Thyroid gland (tissue), 4 donors: ENCODE measurements at regions not wholly inside any gene's neighbourhood (a gene's known extent, or its start where the extent isn't known, plus 50 kb on each side); places are given as distances from the start of the nearest gene placed in this dataset.
A peak's percentile ranks its signal among the peaks of the same experiment; 100 is the strongest.
"Not testable (repeated sequence)": the region's sequence is repeated elsewhere in the genome, so short reads cannot be mapped to it uniquely, and the experiment has no call there.

Experiments used
- DNase-seq, 2 donors: peaks; one replicate each; pipeline ENCODE4 v3.0.0-alpha.2; 2019
- H3K27ac ChIP-seq, 3 donors: fragments of 200-600 bp; sonication (generic); 1 replicate in 2 of 3; 2 replicates in 1 of 3; pipeline ENCODE4 v1.5.1; 2016 to 2019; ENCODE audit warnings: mild to moderate bottlenecking in 1 of 3, moderate library complexity in 1 of 3
- H3K27me3 ChIP-seq: fragments of 200-600 bp; sonication (generic); one replicate; pipeline ENCODE4 v1.5.1; 2019
- H3K36me3 ChIP-seq, 2 donors: fragments of 200-600 bp; sonication (generic); one replicate each; pipeline ENCODE4 v1.5.1; 2016 to 2019
- H3K4me1 ChIP-seq, 2 donors: fragments of 200-600 bp; sonication (generic); one replicate each; pipeline ENCODE4 v1.5.1; 2017 to 2019
- H3K4me3 ChIP-seq, 3 donors: fragments of 200-600 bp; sonication (generic); replicated peaks in 1 of 3; 1 replicate in 2 of 3; 2 replicates in 1 of 3; pipeline ENCODE4 v1.5.1; 2016; ENCODE audit warnings: mild to moderate bottlenecking in 1 of 3
- H3K9me3 ChIP-seq: fragments of 200-600 bp; sonication (generic); one replicate; pipeline ENCODE4 v1.5.1; 2017
- POLR2A ChIP-seq, 2 donors: fragments of 450-650 bp; IDR thresholded peaks; one replicate each; pipeline ENCODE4 v1.6.1; 2017; ENCODE audit warnings: antibody characterized with exemption in 2 of 2, mild to moderate bottlenecking in 2 of 2, moderate library complexity in 1 of 2
- WGBS, 2 donors: methylation state at CpG; one replicate each; pipeline ENCODE4 v1.1.5; 2017; 5-methylcytosine and 5-hydroxymethylcytosine counted together
- intact Hi-C: fragments of 100-400 bp; cut with DNase I; formaldehyde crosslinking; loops from one replicate; pipeline ENCODE4 v1.15.1; 2023
- TF ChIP-seq, protein P1 (sequence below), 6 experiments: fragments of 200-600 bp in 3 of 6; fragments of 450-650 bp in 3 of 6; sonication (generic) in 3 of 6; IDR thresholded peaks; one replicate each; pipeline ENCODE4 v1.5.1; 2016 to 2019; ENCODE audit warnings: antibody characterized with exemption in 6 of 6, mild to moderate bottlenecking in 2 of 6, inconsistent platforms in 1 of 6, moderate library complexity in 1 of 6

GRCh38 chr17:31733326-31733725 lies 125.7 kb downstream of the COPRS start:
- Histone ChIP-seq H3K27ac (no peak overlapping the region), H3K4me1 (no peaks in the 10 kb centered on the region), H3K36me3 (no peaks in the 10 kb centered on the region), H3K4me3 (no peak overlapping the region), H3K27me3 (no peaks in the 10 kb centered on the region), H3K9me3 (no peaks in the 10 kb centered on the region)
- TF ChIP-seq, protein P1, sequence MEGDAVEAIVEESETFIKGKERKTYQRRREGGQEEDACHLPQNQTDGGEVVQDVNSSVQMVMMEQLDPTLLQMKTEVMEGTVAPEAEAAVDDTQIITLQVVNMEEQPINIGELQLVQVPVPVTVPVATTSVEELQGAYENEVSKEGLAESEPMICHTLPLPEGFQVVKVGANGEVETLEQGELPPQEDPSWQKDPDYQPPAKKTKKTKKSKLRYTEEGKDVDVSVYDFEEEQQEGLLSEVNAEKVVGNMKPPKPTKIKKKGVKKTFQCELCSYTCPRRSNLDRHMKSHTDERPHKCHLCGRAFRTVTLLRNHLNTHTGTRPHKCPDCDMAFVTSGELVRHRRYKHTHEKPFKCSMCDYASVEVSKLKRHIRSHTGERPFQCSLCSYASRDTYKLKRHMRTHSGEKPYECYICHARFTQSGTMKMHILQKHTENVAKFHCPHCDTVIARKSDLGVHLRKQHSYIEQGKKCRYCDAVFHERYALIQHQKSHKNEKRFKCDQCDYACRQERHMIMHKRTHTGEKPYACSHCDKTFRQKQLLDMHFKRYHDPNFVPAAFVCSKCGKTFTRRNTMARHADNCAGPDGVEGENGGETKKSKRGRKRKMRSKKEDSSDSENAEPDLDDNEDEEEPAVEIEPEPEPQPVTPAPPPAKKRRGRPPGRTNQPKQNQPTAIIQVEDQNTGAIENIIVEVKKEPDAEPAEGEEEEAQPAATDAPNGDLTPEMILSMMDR (IDR thresholded peaks at IDR 0.05) = peak in 1 of 6 experiments; percentile 6
- no peak for TF ChIP-seq POLR2A (IDR thresholded peaks at IDR 0.05)
- peak; percentile 6 to 9 for DNase-seq
- intact Hi-C loops = no loop called here
- 75 to 81% methylated on average over 7 of the region's 7 CpGs for WGBS, 2 donors

DNA sequence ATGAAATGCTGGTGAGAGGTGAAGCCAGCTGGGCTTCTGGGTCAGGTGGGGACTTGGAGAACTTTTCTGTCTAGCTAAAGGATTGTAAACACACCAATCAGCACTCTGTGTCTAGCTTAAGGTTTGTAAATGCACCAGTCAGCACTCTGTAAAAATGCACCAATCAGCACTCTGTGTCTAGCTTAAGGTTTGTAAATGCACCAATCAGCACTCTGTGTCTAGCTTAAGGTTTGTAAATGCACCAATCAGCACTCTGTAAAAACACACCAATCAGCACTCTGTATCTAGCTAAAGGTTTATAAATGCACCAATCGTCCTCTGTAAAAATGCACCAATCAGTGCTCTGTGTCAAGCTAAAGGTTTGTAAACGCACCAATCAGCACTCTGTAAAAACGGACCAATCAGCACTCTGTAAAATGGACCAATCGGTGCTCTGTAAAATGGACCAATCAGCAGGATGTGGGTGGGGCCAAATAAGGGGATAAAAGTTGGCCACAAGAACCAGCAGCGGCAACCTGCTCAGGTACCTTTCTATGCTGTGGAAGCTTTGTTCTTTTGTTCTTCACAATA lies 127.4 kb downstream of the COPRS start:
- H3K9me3 ChIP-seq, H3K36me3 ChIP-seq, DNase-seq, H3K27me3 ChIP-seq, H3K4me1 ChIP-seq, H3K4me3 ChIP-seq, H3K27ac ChIP-seq, intact Hi-C loops: not testable (repeated sequence)
- 94 to 98% methylated on average over 5 of the region's 5 CpGs for WGBS, 2 donors

GRCh38 chr17:31731118-31731517 lies 127.9 kb downstream of the COPRS start:
- DNase-seq = no peak
- intact Hi-C loops = no loop called here
- no peak overlapping the region for H3K4me3 ChIP-seq
- 57 to 97% methylated on average over 1 to 3 of the region's 3 CpGs for WGBS, 2 donors
- H3K36me3 ChIP-seq = no peaks in the 10 kb centered on the region
- no peaks in the 10 kb centered on the region for H3K4me1 ChIP-seq
- no peaks in the 10 kb centered on the region for H3K9me3 ChIP-seq
- H3K27ac ChIP-seq = no peak overlapping the region
- no peak for TF ChIP-seq POLR2A (IDR thresholded peaks at IDR 0.05)
- TF ChIP-seq, protein P1 (IDR thresholded peaks at IDR 0.05) = no peak
- H3K27me3 ChIP-seq = no peaks in the 10 kb centered on the region

DNA sequence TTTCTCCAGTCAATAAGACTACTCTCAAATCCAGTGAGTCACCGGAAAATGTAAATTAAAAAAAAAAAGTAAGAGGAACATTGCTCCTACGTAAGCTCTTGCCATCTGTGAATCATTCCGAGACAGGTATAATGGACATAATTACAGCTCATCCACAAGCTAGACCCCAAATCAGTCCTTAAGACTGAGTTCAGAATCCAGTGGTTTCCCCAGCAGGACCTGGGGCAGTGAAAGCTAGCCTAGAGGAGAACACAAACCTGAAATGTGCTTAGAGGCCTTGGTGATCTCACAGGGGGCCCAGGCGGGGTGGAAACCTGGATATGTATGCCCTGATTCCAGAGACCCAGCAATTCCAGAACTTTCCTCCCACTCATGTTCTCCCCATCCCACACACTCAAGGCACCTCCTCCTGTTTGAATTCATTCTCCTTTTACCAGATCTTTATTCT lies 132.0 kb downstream of the COPRS start:
- Histone ChIP-seq H3K9me3 (no peaks in the 10 kb centered on the region), H3K36me3 (no peaks in the 10 kb centered on the region), H3K27me3 (no peaks in the 10 kb centered on the region), H3K4me3 (no peak overlapping the region), H3K4me1 (peaks cover 0 to 6% of the 10 kb centered on the region in 2 donors), H3K27ac (no peak overlapping the region)
- intact Hi-C loops = no loop called here
- TF ChIP-seq POLR2A (IDR thresholded peaks at IDR 0.05) = no peak
- TF ChIP-seq, protein P1 (IDR thresholded peaks at IDR 0.05) = no peak
- DNase-seq = no peak
- WGBS, 2 donors = 93 to 94% methylated on average over 4 of the region's 4 CpGs

GRCh38 chr17:31724619-31725018 lies 134.4 kb downstream of the COPRS start:
- intact Hi-C loops = no loop called here
- 86 to 92% methylated on average over 8 of the region's 8 CpGs for WGBS, 2 donors
- H3K27ac ChIP-seq = no peak overlapping the region
- H3K4me1 ChIP-seq = peaks cover 0 to 11% of the 10 kb centered on the region in 2 donors
- no peak overlapping the region for H3K4me3 ChIP-seq
- H3K36me3 ChIP-seq = no peaks in the 10 kb centered on the region
- H3K27me3 ChIP-seq = no peaks in the 10 kb centered on the region
- TF ChIP-seq, protein P1 (IDR thresholded peaks at IDR 0.05) = no peak
- TF ChIP-seq POLR2A (IDR thresholded peaks at IDR 0.05) = no peak
- DNase-seq = no peak
- no peaks in the 10 kb centered on the region for H3K9me3 ChIP-seq
